ENCODE measurements at regions not wholly inside any gene's neighbourhood (a gene's known extent, or its start where the extent isn't known, plus 50 kb on each side); places are given as distances from the start of the nearest gene placed in this dataset.

- no peak for DNase-seq
Measured at GRCh38 chr1:80445033-80445432, 1355.7 kb upstream of the ADGRL2 start.

GRCh38 chr1:80444171-80444570 lies 1356.6 kb upstream of the ADGRL2 start:
- DNase-seq, result no peak

- DNase-seq, result no peak
Measured at GRCh38 chr1:80441664-80442063, 1359.1 kb upstream of the ADGRL2 start.

- DNase-seq, result no peak
Measured at GRCh38 chr1:80436851-80437250, 1363.9 kb upstream of the ADGRL2 start.

- DNase-seq, result no peak
Measured at GRCh38 chr1:80427881-80428280, 1372.9 kb upstream of the ADGRL2 start.

- no peak for DNase-seq
Measured at GRCh38 chr1:80424249-80424648, 1376.5 kb upstream of the ADGRL2 start.

- DNase-seq, result no peak
Measured at GRCh38 chr1:80418134-80418533, 1382.6 kb upstream of the ADGRL2 start.

- no peak for DNase-seq
Measured at GRCh38 chr1:80417671-80418070, 1383.1 kb upstream of the ADGRL2 start.

- no peak for DNase-seq
Measured at GRCh38 chr1:80413969-80414368, 1386.8 kb upstream of the ADGRL2 start.

GRCh38 chr1:80410233-80410632 lies 1390.5 kb upstream of the ADGRL2 start:
- no peak for DNase-seq

GRCh38 chr1:80403471-80403893 lies 1397.0 kb upstream of the ADGRL4 start:
- no peak for DNase-seq

- no peak for DNase-seq
Measured at GRCh38 chr1:80402625-80403024, 1396.1 kb upstream of the ADGRL4 start.

- DNase-seq, result no peak
Measured at GRCh38 chr1:80401757-80402156, 1395.2 kb upstream of the ADGRL4 start.

GRCh38 chr1:80392529-80392928 lies 1386.0 kb upstream of the ADGRL4 start:
- no peak for DNase-seq

- no peak for DNase-seq
Measured at GRCh38 chr1:80385650-80386049, 1379.1 kb upstream of the ADGRL4 start.

GRCh38 chr1:80384959-80385358 lies 1378.4 kb upstream of the ADGRL4 start:
- DNase-seq, result no peak

GRCh38 chr1:80384083-80384830 lies 1377.7 kb upstream of the ADGRL4 start:
- no peak for DNase-seq

- DNase-seq, result no peak
Measured at GRCh38 chr1:80375662-80376061, 1369.1 kb upstream of the ADGRL4 start.

GRCh38 chr1:80375109-80375508 lies 1368.6 kb upstream of the ADGRL4 start:
- no peak for DNase-seq

- DNase-seq, result no peak
Measured at GRCh38 chr1:80369780-80370179, 1363.2 kb upstream of the ADGRL4 start.

GRCh38 chr1:80367058-80367457 lies 1360.5 kb upstream of the ADGRL4 start:
- DNase-seq, result no peak

- no peak for DNase-seq
Measured at GRCh38 chr1:80365359-80366021, 1359.0 kb upstream of the ADGRL4 start.

GRCh38 chr1:80363689-80364475 lies 1357.4 kb upstream of the ADGRL4 start:
- no peak for DNase-seq

- no peak for DNase-seq
Measured at GRCh38 chr1:80359666-80360065, 1353.1 kb upstream of the ADGRL4 start.

All from suppressor macrophage treated with lipopolysaccharide for 4 hours (primary cell).